ENCODE measurements at regions not wholly inside any gene's neighbourhood (a gene's known extent, or its start where the extent isn't known, plus 50 kb on each side); places are given as distances from the start of the nearest gene placed in this dataset.

DNA sequence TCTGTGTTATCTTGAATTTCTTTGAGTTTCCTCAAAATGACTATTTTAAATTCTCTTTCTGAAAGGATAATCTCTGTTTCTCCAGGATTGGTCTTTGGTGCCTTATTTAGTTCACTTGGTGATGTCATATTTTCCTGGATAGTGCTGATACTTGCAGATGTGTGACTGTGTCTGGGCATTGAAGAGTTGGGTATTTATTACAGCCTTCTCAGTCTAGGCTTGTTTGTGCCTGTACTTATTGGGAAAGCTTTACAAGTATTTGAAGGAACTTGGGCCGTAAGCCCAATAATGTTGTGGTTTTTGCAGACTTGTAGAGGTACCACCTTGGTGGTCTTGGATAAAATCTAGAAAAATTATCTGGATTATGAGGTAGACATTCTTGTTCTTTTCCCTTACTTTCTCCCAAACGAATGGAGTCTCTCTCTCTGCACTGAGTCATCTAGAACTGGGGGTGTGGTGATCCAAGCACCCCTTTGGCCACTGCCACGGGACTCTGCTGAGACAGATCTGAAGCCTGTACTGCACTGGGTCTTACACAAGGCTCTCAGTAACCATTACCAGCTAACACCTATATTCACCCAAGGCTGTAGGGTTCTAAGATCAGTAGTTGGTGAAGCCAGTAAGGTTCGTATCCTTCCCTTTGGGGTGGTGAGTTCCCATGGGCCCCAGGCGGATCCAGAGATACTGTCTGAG is 703.7 kb upstream of the MGAT4C start:
- Histone ChIP-seq H2AFZ (ENCODE audit: low read length) (no peak overlapping the region), H3F3A (ENCODE audit: insufficient read depth, low read length) (no peaks in the 10 kb centered on the region), H3K4me3 (ENCODE audit: low read depth, low read length, poor library complexity, severe bottlenecking) (no peak overlapping the region), H3K36me3 (ENCODE audit: insufficient read depth, low read length) (no peaks in the 10 kb centered on the region), H3K9me3 (ENCODE audit: low read length) (no peaks in the 10 kb centered on the region), H3K9ac (ENCODE audit: low read length) (no peak overlapping the region), H3K4me2 (ENCODE audit: low read length) (no peak overlapping the region), H3K27ac (ENCODE audit: low read depth, low read length, poor library complexity, severe bottlenecking) (no peak overlapping the region), H4K20me1 (ENCODE audit: insufficient read depth, low read length) (no peaks in the 10 kb centered on the region), H3K9me2 (ENCODE audit: low read depth, low read length) (no peaks in the 10 kb centered on the region), H3K27me3 (ENCODE audit: insufficient read depth, low read length) (no peaks in the 10 kb centered on the region), H3K79me2 (ENCODE audit: insufficient read depth, low read length) (no peaks in the 10 kb centered on the region), H3K4me1 (ENCODE audit: insufficient read depth, low read length, severe bottlenecking) (no peaks in the 10 kb centered on the region)
- TF ChIP-seq, protein P1, sequence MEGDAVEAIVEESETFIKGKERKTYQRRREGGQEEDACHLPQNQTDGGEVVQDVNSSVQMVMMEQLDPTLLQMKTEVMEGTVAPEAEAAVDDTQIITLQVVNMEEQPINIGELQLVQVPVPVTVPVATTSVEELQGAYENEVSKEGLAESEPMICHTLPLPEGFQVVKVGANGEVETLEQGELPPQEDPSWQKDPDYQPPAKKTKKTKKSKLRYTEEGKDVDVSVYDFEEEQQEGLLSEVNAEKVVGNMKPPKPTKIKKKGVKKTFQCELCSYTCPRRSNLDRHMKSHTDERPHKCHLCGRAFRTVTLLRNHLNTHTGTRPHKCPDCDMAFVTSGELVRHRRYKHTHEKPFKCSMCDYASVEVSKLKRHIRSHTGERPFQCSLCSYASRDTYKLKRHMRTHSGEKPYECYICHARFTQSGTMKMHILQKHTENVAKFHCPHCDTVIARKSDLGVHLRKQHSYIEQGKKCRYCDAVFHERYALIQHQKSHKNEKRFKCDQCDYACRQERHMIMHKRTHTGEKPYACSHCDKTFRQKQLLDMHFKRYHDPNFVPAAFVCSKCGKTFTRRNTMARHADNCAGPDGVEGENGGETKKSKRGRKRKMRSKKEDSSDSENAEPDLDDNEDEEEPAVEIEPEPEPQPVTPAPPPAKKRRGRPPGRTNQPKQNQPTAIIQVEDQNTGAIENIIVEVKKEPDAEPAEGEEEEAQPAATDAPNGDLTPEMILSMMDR (IDR thresholded peaks at IDR 0.05; ENCODE audit: low read length) = no peak

GRCh38 chr12:86950444-86950843 is 694.3 kb upstream of the MGAT4C start:
- no peaks in the 10 kb centered on the region for H3K9me2 ChIP-seq (ENCODE audit: low read depth, low read length)
- no peaks in the 10 kb centered on the region for H3F3A ChIP-seq (ENCODE audit: insufficient read depth, low read length)
- H3K4me2 ChIP-seq (ENCODE audit: low read length) = no peak overlapping the region
- H3K4me3 ChIP-seq (ENCODE audit: low read depth, low read length, poor library complexity, severe bottlenecking) = no peak overlapping the region
- no peak overlapping the region for H3K9ac ChIP-seq (ENCODE audit: low read length)
- H3K27ac ChIP-seq (ENCODE audit: low read depth, low read length, poor library complexity, severe bottlenecking) = no peak overlapping the region
- no peaks in the 10 kb centered on the region for H3K4me1 ChIP-seq (ENCODE audit: insufficient read depth, low read length, severe bottlenecking)
- no peaks in the 10 kb centered on the region for H3K79me2 ChIP-seq (ENCODE audit: insufficient read depth, low read length)
- no peaks in the 10 kb centered on the region for H3K36me3 ChIP-seq (ENCODE audit: insufficient read depth, low read length)
- TF ChIP-seq, protein P1 (IDR thresholded peaks at IDR 0.05; ENCODE audit: low read length) = no peak
- no peak for TF ChIP-seq EZH2 (IDR thresholded peaks at IDR 0.05; ENCODE audit: borderline replicate concordance, low read length)
- no peaks in the 10 kb centered on the region for H3K27me3 ChIP-seq (ENCODE audit: insufficient read depth, low read length)
- no peak overlapping the region for H2AFZ ChIP-seq (ENCODE audit: low read length)
- H4K20me1 ChIP-seq (ENCODE audit: insufficient read depth, low read length) = no peaks in the 10 kb centered on the region
- H3K9me3 ChIP-seq (ENCODE audit: low read length) = no peaks in the 10 kb centered on the region

- no peak overlapping the region for H3K9ac ChIP-seq (ENCODE audit: low read length)
- H2AFZ ChIP-seq (ENCODE audit: low read length) = no peak overlapping the region
- H3K36me3 ChIP-seq (ENCODE audit: insufficient read depth, low read length) = no peaks in the 10 kb centered on the region
- no peaks in the 10 kb centered on the region for H4K20me1 ChIP-seq (ENCODE audit: insufficient read depth, low read length)
- no peak overlapping the region for H3K4me3 ChIP-seq (ENCODE audit: low read depth, low read length, poor library complexity, severe bottlenecking)
- no peak overlapping the region for H3K4me2 ChIP-seq (ENCODE audit: low read length)
- H3K79me2 ChIP-seq (ENCODE audit: insufficient read depth, low read length) = no peaks in the 10 kb centered on the region
- no peaks in the 10 kb centered on the region for H3F3A ChIP-seq (ENCODE audit: insufficient read depth, low read length)
- H3K9me2 ChIP-seq (ENCODE audit: low read depth, low read length) = no peaks in the 10 kb centered on the region
- no peak overlapping the region for H3K27ac ChIP-seq (ENCODE audit: low read depth, low read length, poor library complexity, severe bottlenecking)
- no peaks in the 10 kb centered on the region for H3K27me3 ChIP-seq (ENCODE audit: insufficient read depth, low read length)
- no peaks in the 10 kb centered on the region for H3K9me3 ChIP-seq (ENCODE audit: low read length)
- TF ChIP-seq, protein P1 (IDR thresholded peaks at IDR 0.05; ENCODE audit: low read length) = no peak
- TF ChIP-seq EZH2 (IDR thresholded peaks at IDR 0.05; ENCODE audit: borderline replicate concordance, low read length) = no peak
- no peaks in the 10 kb centered on the region for H3K4me1 ChIP-seq (ENCODE audit: insufficient read depth, low read length, severe bottlenecking)
These were observed 693.9 kb upstream of the MGAT4C start for GRCh38 chr12:86950043-86950442.

Data from OCI-LY1 (cell line).